ENCODE measurements at regions not wholly inside any gene's neighbourhood (a gene's known extent, or its start where the extent isn't known, plus 50 kb on each side); places are given as distances from the start of the nearest gene placed in this dataset.

DNA sequence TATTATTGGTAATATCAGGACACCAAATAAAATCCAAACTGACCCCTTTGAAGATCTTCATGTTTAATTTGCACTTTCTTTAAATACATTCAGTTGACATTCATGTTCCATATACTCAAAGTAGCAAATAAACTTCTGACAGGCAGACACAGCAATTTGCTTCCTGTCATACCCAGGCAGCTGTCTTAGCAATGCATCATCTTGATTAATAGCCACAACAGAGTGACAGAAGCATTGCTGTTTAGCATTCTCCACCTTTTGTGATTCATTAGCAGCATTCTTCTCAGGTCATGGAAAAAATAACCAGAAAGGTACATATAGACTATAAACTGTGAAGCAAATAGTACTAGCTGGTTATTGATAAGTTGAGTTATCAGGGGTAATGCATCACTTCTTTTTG lies 366.8 kb downstream of the CYLC2 start:
- TF ChIP-seq CTCF (IDR thresholded peaks at IDR 0.05; ENCODE audit: poor library complexity, severe bottlenecking), result no peak
- H3K4me3 ChIP-seq (ENCODE audit: severe bottlenecking), result no peak overlapping the region
- H3K27me3 ChIP-seq (ENCODE audit: insufficient read depth, poor library complexity, severe bottlenecking), result no peaks in the 10 kb centered on the region
- H3K4me1 ChIP-seq (ENCODE audit: insufficient read depth, poor library complexity, severe bottlenecking), result peaks cover 23% of the 10 kb centered on the region
- ATAC-seq (ENCODE audit: low read depth), result peak; percentile 40; the same call in 1 of the 3 replicates
- DNase-seq (ENCODE audit: low spot score), result no peak
- H3K9me3 ChIP-seq (ENCODE audit: severe bottlenecking), result no peaks in the 10 kb centered on the region
- no peak overlapping the region for H3K27ac ChIP-seq (ENCODE audit: poor library complexity, severe bottlenecking)
- no peaks in the 10 kb centered on the region for H3K36me3 ChIP-seq (ENCODE audit: low read depth)

DNA sequence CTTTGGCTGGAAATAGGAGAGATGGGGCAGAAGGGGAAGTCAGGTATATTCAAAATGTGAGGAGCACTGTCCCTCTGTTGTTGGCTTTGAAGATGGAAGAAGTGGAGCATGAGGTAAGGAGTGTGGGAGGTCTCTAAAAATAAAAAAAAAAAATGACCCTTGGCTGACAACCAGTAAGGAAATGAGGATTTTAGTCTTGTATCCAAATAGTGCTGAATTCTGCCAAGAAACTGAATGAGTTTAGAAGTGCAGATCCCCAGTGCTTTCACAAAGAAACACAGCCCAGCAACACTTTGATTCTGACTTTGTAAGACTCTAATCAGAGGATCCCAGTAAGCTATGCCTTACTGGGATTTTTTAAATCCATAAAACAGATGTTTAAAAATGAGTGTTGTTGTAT lies 367.9 kb downstream of the CYLC2 start:
- no peaks in the 10 kb centered on the region for H3K36me3 ChIP-seq (ENCODE audit: low read depth)

GRCh38 chr9:103364753-103365152 lies 369.6 kb downstream of the CYLC2 start:
- Histone ChIP-seq H3K27ac (ENCODE audit: poor library complexity, severe bottlenecking) (peak overlapping the region; percentile 34), H3K9me3 (ENCODE audit: severe bottlenecking) (no peaks in the 10 kb centered on the region), H3K4me3 (ENCODE audit: severe bottlenecking) (no peak overlapping the region), H3K4me1 (ENCODE audit: insufficient read depth, poor library complexity, severe bottlenecking) (peaks cover 23% of the 10 kb centered on the region), H3K27me3 (ENCODE audit: insufficient read depth, poor library complexity, severe bottlenecking) (no peaks in the 10 kb centered on the region), H3K36me3 (ENCODE audit: low read depth) (no peaks in the 10 kb centered on the region)
- TF ChIP-seq CTCF (IDR thresholded peaks at IDR 0.05; ENCODE audit: poor library complexity, severe bottlenecking), result no peak
- peak; percentile 58 for DNase-seq (ENCODE audit: low spot score)
- ATAC-seq (ENCODE audit: low read depth), result peak; percentile 99

More for the DNA sequence above, 367.9 kb downstream of the CYLC2 start:
- no peak for DNase-seq (ENCODE audit: low spot score)
- no peak overlapping the region for H3K4me3 ChIP-seq (ENCODE audit: severe bottlenecking)
- peaks cover 23% of the 10 kb centered on the region for H3K4me1 ChIP-seq (ENCODE audit: insufficient read depth, poor library complexity, severe bottlenecking)
- ATAC-seq (ENCODE audit: low read depth), result no peak
- no peaks in the 10 kb centered on the region for H3K27me3 ChIP-seq (ENCODE audit: insufficient read depth, poor library complexity, severe bottlenecking)
- H3K9me3 ChIP-seq (ENCODE audit: severe bottlenecking), result no peaks in the 10 kb centered on the region
- no peak overlapping the region for H3K27ac ChIP-seq (ENCODE audit: poor library complexity, severe bottlenecking)
- no peak for TF ChIP-seq CTCF (IDR thresholded peaks at IDR 0.05; ENCODE audit: poor library complexity, severe bottlenecking)

DNA sequence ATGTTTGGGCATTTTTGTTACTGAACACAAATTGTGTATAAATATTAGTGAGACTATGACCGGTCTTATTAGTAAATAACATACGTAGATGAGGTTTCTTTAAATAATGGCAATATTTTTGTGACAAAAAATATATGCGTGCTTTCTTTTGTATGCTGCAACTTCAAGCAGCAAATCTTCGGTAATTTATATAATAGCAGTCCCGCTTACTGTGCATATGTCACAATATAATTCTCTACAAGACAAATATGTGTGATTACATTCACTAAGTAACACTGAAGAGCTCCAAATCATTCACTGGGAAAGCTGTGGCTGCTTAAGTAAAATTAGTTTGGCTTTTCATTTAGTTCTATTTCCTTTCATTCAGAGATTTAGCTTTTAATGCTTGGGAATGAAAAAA lies 376.0 kb downstream of the CYLC2 start:
- ATAC-seq (ENCODE audit: low read depth), result no peak
- Histone ChIP-seq H3K27ac (ENCODE audit: poor library complexity, severe bottlenecking) (no peak overlapping the region), H3K27me3 (ENCODE audit: insufficient read depth, poor library complexity, severe bottlenecking) (no peaks in the 10 kb centered on the region), H3K4me1 (ENCODE audit: insufficient read depth, poor library complexity, severe bottlenecking) (no peaks in the 10 kb centered on the region), H3K36me3 (ENCODE audit: low read depth) (no peaks in the 10 kb centered on the region), H3K9me3 (ENCODE audit: severe bottlenecking) (no peaks in the 10 kb centered on the region), H3K4me3 (ENCODE audit: severe bottlenecking) (no peak overlapping the region)
- TF ChIP-seq CTCF (IDR thresholded peaks at IDR 0.05; ENCODE audit: poor library complexity, severe bottlenecking), result no peak
- DNase-seq (ENCODE audit: low spot score), result no peak

GRCh38 chr9:103372828-103373227 lies 377.7 kb downstream of the CYLC2 start:
- no peak for TF ChIP-seq CTCF (IDR thresholded peaks at IDR 0.05; ENCODE audit: poor library complexity, severe bottlenecking)

More at GRCh38 chr9:103372828-103373227, 377.7 kb downstream of the CYLC2 start:
- ATAC-seq (ENCODE audit: low read depth) (no peak), DNase-seq (ENCODE audit: low spot score) (no peak)
- Histone ChIP-seq H3K4me1 (ENCODE audit: insufficient read depth, poor library complexity, severe bottlenecking) (no peaks in the 10 kb centered on the region), H3K36me3 (ENCODE audit: low read depth) (no peaks in the 10 kb centered on the region), H3K27ac (ENCODE audit: poor library complexity, severe bottlenecking) (no peak overlapping the region), H3K4me3 (ENCODE audit: severe bottlenecking) (no peak overlapping the region), H3K27me3 (ENCODE audit: insufficient read depth, poor library complexity, severe bottlenecking) (no peaks in the 10 kb centered on the region), H3K9me3 (ENCODE audit: severe bottlenecking) (no peaks in the 10 kb centered on the region)

Data from RWPE2 (cell line).